Transverse colon (tissue), 4 donors: ENCODE measurements at regions not wholly inside any gene's neighbourhood (a gene's known extent, or its start where the extent isn't known, plus 50 kb on each side); places are given as distances from the start of the nearest gene placed in this dataset.

Source experiments
- CTCF ChIP-seq, 5 experiments: fragments of 200-600 bp in 3 of 5; fragments of 450-650 bp in 2 of 5; sonication (generic) in 3 of 5; IDR thresholded peaks; 1 replicate in 2 of 5; 2 replicates in 3 of 5; pipeline ENCODE4 v1.5.1; 2016 to 2017; ENCODE audit warnings: antibody characterized with exemption in 5 of 5, inconsistent platforms in 3 of 5, mild to moderate bottlenecking in 2 of 5, moderate library complexity in 1 of 5
- POLR2AphosphoS5 ChIP-seq, 3 donors: sonication (generic); formaldehyde crosslinking; IDR thresholded peaks; one replicate each; pipeline ENCODE4 v1.6.1; 2016; ENCODE audit warnings: antibody characterized with exemption in 3 of 3

GRCh38 chr2:39546409-39546808 lies 109.3 kb upstream of the MAP4K3 start:
- TF ChIP-seq POLR2AphosphoS5 (IDR thresholded peaks at IDR 0.05) (no peak), CTCF (IDR thresholded peaks at IDR 0.05) (no peak)
